GM12878 (cell line): ENCODE measurements at regions not wholly inside any gene's neighbourhood (a gene's known extent, or its start where the extent isn't known, plus 50 kb on each side); places are given as distances from the start of the nearest gene placed in this dataset.
A peak's percentile ranks its signal among the peaks of the same experiment; 100 is the strongest.

Experiments used
- CHD2 ChIP-seq: IDR thresholded peaks from 2 replicates; pipeline ENCODE4 v1.6.1; 2011; ENCODE audit warnings: low read depth, low read length, improper control_type of control experiment, borderline replicate concordance
- CREM ChIP-seq: IDR thresholded peaks from 2 replicates; pipeline ENCODE4 v1.6.1; 2014; ENCODE audit warnings: antibody characterized with exemption, low read depth
- DPF2 ChIP-seq: fragments of 450-650 bp; IDR thresholded peaks from 2 replicates; pipeline ENCODE4 v1.6.1; 2017; ENCODE audit warnings: mild to moderate bottlenecking
- ETV6 ChIP-seq, 2 experiments: fragments of 450-650 bp in 1 of 2; IDR thresholded peaks in 1 of 2; conservative IDR thresholded peaks in 1 of 2; 2 replicates each; pipeline ENCODE4 v1.6.1; 2014; ENCODE audit warnings: antibody characterized with exemption in 1 of 2, borderline replicate concordance in 1 of 2, low read depth in 1 of 2, mild to moderate bottlenecking in 1 of 2, moderate library complexity in 1 of 2
- FOS ChIP-seq: IDR thresholded peaks from 3 replicates; pipeline ENCODE4 v1.6.1; 2011; ENCODE audit warnings: borderline replicate concordance; ENCODE audit not compliant: insufficient read length; ENCODE audit errors: extremely low read depth
- HCFC1 ChIP-seq: fragments of 150-350 bp; IDR thresholded peaks from 2 replicates; pipeline ENCODE4 v1.6.1; 2014; ENCODE audit warnings: low read length
- KLF5 ChIP-seq: fragments of 450-650 bp; IDR thresholded peaks from 2 replicates; pipeline ENCODE4 v1.6.1; 2014; ENCODE audit warnings: mild to moderate bottlenecking; ENCODE audit not compliant: partially characterized antibody
- MTA3 ChIP-seq: IDR thresholded peaks from 2 replicates; pipeline ENCODE4 v1.6.1; 2012; ENCODE audit warnings: low read length, inconsistent platforms, borderline replicate concordance
- NR2C1 ChIP-seq: fragments of 450-650 bp; IDR thresholded peaks from 2 replicates; pipeline ENCODE4 v1.6.1; 2017; ENCODE audit warnings: antibody characterized with exemption, mild to moderate bottlenecking, moderate library complexity
- NR2F1 ChIP-seq: fragments of 450-650 bp; conservative IDR thresholded peaks from 2 replicates; pipeline ENCODE4 v1.6.1; 2017; ENCODE audit warnings: mild to moderate bottlenecking
- SREBF1 ChIP-seq: IDR thresholded peaks from 2 replicates; pipeline ENCODE4 v1.6.1; 2012; ENCODE audit warnings: mild to moderate bottlenecking, low read length
- SRF ChIP-seq, 2 experiments: IDR thresholded peaks; 2 replicates each; pipeline ENCODE4 v1.6.1; 2011; ENCODE audit warnings: low read depth in 2 of 2, low read length in 2 of 2, mild to moderate bottlenecking in 1 of 2, moderate library complexity in 1 of 2
- TBL1XR1 ChIP-seq: IDR thresholded peaks from 2 replicates; pipeline ENCODE4 v1.6.1; 2012; ENCODE audit warnings: low read depth, low read length, improper control_type of control experiment
- TCF7 ChIP-seq: IDR thresholded peaks from 2 replicates; pipeline ENCODE4 v1.6.1; 2014; ENCODE audit warnings: antibody characterized with exemption, borderline replicate concordance
- TF ChIP-seq, protein P1 (sequence below): fragments of 450-650 bp; IDR thresholded peaks from 2 replicates; pipeline ENCODE4 v1.6.1; 2017; ENCODE audit warnings: low read depth, mild to moderate bottlenecking, moderate library complexity
- TF ChIP-seq, protein P2 (sequence below): fragments of 450-650 bp; IDR thresholded peaks from 2 replicates; pipeline ENCODE4 v1.6.1; 2014; ENCODE audit warnings: mild to moderate bottlenecking
- TF ChIP-seq, protein P3 (sequence below): IDR thresholded peaks from 2 replicates; pipeline ENCODE4 v1.6.1; 2011; ENCODE audit warnings: borderline replicate concordance, low read depth, mild to moderate bottlenecking, moderate library complexity, low read length; ENCODE audit not compliant: insufficient read depth, poor library complexity, severe bottlenecking
- TF ChIP-seq, protein P4 (sequence below): IDR thresholded peaks from 2 replicates; pipeline ENCODE4 v1.6.1; 2012; ENCODE audit warnings: low read depth, low read length, improper control_type of control experiment
- TF ChIP-seq, protein P5 (sequence below): fragments of 450-650 bp; IDR thresholded peaks from 2 replicates; pipeline ENCODE4 v1.6.1; 2017; ENCODE audit warnings: mild to moderate bottlenecking, low read depth, inconsistent platforms; ENCODE audit not compliant: poor library complexity, severe bottlenecking

DNA sequence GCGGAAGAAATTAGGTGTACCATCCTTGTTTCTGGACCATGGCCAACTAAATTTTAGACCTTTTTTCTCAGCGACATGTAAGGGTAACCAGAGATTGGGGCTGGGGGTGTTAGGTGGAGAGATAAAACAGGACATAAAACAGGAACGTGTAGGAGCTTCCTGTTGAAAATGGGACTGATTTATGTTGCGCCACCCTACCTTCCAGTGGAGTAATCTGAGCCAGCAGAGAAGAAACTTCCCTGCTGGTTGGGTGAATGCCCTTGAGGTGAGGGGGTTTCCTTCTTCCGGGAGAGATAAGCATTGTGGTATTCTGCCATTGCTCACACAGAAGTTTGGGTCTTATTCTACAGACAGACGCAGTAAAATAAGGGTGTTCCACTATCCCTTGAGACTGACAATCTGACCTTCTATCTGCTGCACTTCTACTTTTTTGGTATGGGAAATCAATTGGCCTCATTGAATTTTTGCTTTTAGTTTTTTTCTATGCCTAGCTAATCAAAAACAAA lies 417.6 kb downstream of the PCNX1 start (continued):
- TF ChIP-seq CHD2 (peak; percentile 70; the same call in 1 of the 2 replicates), TCF7 (no peak), MTA3 (peak; percentile 71; the same call in 1 of the 2 replicates), DPF2 (0 out of 2 replicates have a peak, but pooled peaks have one; percentile 13), ETV6 (conservative IDR thresholded peaks at IDR 0.05 in 1 of 2, IDR thresholded peaks at IDR 0.05 in 1 of 2; ENCODE audit: borderline replicate concordance in 1 of 2, low read depth in 1 of 2) (peak in 1 of 2 experiments; percentile 78; a peak in 1 of 4 replicates), CREM (no peak; the same call in 1 of the 2 replicates), NR2F1 (peak; percentile 58; the same call in 1 of the 2 replicates), HCFC1 (no peak), SRF (IDR thresholded peaks at IDR 0.05; ENCODE audit: low read depth in 2 of 2, low read length in 2 of 2) (no peak), SREBF1 (no peak), KLF5 (no peak), FOS (no peak), NR2C1 (no peak), TBL1XR1 (peak; percentile 85)
- TF ChIP-seq, protein P1, sequence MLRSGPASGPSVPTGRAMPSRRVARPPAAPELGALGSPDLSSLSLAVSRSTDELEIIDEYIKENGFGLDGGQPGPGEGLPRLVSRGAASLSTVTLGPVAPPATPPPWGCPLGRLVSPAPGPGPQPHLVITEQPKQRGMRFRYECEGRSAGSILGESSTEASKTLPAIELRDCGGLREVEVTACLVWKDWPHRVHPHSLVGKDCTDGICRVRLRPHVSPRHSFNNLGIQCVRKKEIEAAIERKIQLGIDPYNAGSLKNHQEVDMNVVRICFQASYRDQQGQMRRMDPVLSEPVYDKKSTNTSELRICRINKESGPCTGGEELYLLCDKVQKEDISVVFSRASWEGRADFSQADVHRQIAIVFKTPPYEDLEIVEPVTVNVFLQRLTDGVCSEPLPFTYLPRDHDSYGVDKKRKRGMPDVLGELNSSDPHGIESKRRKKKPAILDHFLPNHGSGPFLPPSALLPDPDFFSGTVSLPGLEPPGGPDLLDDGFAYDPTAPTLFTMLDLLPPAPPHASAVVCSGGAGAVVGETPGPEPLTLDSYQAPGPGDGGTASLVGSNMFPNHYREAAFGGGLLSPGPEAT = peak; percentile 95
- TF ChIP-seq, protein P2, sequence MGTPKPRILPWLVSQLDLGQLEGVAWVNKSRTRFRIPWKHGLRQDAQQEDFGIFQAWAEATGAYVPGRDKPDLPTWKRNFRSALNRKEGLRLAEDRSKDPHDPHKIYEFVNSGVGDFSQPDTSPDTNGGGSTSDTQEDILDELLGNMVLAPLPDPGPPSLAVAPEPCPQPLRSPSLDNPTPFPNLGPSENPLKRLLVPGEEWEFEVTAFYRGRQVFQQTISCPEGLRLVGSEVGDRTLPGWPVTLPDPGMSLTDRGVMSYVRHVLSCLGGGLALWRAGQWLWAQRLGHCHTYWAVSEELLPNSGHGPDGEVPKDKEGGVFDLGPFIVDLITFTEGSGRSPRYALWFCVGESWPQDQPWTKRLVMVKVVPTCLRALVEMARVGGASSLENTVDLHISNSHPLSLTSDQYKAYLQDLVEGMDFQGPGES = no peak
- TF ChIP-seq, protein P3, sequence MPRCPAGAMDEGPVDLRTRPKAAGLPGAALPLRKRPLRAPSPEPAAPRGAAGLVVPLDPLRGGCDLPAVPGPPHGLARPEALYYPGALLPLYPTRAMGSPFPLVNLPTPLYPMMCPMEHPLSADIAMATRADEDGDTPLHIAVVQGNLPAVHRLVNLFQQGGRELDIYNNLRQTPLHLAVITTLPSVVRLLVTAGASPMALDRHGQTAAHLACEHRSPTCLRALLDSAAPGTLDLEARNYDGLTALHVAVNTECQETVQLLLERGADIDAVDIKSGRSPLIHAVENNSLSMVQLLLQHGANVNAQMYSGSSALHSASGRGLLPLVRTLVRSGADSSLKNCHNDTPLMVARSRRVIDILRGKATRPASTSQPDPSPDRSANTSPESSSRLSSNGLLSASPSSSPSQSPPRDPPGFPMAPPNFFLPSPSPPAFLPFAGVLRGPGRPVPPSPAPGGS = peak; percentile 64
- TF ChIP-seq, protein P4, sequence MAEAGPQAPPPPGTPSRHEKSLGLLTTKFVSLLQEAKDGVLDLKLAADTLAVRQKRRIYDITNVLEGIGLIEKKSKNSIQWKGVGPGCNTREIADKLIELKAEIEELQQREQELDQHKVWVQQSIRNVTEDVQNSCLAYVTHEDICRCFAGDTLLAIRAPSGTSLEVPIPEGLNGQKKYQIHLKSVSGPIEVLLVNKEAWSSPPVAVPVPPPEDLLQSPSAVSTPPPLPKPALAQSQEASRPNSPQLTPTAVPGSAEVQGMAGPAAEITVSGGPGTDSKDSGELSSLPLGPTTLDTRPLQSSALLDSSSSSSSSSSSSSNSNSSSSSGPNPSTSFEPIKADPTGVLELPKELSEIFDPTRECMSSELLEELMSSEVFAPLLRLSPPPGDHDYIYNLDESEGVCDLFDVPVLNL = no peak
- TF ChIP-seq, protein P5, sequence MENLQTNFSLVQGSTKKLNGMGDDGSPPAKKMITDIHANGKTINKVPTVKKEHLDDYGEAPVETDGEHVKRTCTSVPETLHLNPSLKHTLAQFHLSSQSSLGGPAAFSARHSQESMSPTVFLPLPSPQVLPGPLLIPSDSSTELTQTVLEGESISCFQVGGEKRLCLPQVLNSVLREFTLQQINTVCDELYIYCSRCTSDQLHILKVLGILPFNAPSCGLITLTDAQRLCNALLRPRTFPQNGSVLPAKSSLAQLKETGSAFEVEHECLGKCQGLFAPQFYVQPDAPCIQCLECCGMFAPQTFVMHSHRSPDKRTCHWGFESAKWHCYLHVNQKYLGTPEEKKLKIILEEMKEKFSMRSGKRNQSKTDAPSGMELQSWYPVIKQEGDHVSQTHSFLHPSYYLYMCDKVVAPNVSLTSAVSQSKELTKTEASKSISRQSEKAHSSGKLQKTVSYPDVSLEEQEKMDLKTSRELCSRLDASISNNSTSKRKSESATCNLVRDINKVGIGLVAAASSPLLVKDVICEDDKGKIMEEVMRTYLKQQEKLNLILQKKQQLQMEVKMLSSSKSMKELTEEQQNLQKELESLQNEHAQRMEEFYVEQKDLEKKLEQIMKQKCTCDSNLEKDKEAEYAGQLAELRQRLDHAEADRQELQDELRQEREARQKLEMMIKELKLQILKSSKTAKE = peak; percentile 69
